ENCODE measurements at regions not wholly inside any gene's neighbourhood (a gene's known extent, or its start where the extent isn't known, plus 50 kb on each side); places are given as distances from the start of the nearest gene placed in this dataset.

DNA sequence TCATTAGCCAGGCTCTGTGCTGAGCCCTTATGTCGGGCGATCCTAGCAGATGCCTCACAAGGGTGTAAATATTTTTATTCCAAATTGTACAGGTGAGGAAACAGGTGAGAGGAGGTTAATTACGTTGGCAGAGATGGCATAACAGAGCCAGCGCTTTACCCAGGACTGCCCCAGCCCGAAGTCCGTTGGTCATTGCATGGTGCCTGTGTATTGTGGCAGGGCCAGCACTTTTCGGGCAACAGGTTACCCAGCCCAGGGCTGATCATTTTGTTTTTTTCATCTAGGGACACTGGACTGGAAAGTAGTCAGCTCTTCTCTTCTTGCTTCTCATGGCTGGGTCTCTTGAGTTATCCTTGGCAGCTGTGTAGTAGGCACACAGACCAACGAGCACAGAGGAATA is 202.2 kb upstream of the NAV2 start:
- TF ChIP-seq, protein P1, sequence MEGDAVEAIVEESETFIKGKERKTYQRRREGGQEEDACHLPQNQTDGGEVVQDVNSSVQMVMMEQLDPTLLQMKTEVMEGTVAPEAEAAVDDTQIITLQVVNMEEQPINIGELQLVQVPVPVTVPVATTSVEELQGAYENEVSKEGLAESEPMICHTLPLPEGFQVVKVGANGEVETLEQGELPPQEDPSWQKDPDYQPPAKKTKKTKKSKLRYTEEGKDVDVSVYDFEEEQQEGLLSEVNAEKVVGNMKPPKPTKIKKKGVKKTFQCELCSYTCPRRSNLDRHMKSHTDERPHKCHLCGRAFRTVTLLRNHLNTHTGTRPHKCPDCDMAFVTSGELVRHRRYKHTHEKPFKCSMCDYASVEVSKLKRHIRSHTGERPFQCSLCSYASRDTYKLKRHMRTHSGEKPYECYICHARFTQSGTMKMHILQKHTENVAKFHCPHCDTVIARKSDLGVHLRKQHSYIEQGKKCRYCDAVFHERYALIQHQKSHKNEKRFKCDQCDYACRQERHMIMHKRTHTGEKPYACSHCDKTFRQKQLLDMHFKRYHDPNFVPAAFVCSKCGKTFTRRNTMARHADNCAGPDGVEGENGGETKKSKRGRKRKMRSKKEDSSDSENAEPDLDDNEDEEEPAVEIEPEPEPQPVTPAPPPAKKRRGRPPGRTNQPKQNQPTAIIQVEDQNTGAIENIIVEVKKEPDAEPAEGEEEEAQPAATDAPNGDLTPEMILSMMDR (conservative IDR thresholded peaks at IDR 0.05 in 1 of 2, IDR thresholded peaks at IDR 0.05 in 1 of 2; ENCODE audit: extremely low read depth in 1 of 2, insufficient read depth in 1 of 2, low read depth in 1 of 2, low read length in 2 of 2), result no peak
- no peak for TF ChIP-seq EZH2 (IDR thresholded peaks at IDR 0.05; ENCODE audit: borderline replicate concordance, low read length)
